T47D (cell line): ENCODE measurements at regions not wholly inside any gene's neighbourhood (a gene's known extent, or its start where the extent isn't known, plus 50 kb on each side); places are given as distances from the start of the nearest gene placed in this dataset.

Experiments used
- DNase-seq, 2 experiments: peaks; one replicate each; pipeline versions ENCODE4 v3.0.0 to v3.0.0-alpha.2; 2011 to 2012; ENCODE audit warnings: low read depth in 1 of 2, low spot score in 1 of 2
- JUND ChIP-seq: IDR thresholded peaks from 2 replicates; pipeline ENCODE4 v1.6.1; 2012; ENCODE audit warnings: low read depth
- in situ Hi-C: cut with HindIII; loops from 2 replicates; pipeline ENCODE4 v1.10.0; 2016; ENCODE audit warnings: low sequenced_read_pairs, low pct_unique_long_range_greater_than_20kb

- TF ChIP-seq JUND, result no peak
- no peak for DNase-seq
- in situ Hi-C loops, result no loop called here
Measured at GRCh38 chr20:10949930-10950783, 276.4 kb upstream of the JAG1 start.

GRCh38 chr20:10951216-10951615, 277.4 kb upstream of the JAG1 start:
- TF ChIP-seq JUND, result no peak
- no peak for DNase-seq
- in situ Hi-C loops, result no loop called here

DNA sequence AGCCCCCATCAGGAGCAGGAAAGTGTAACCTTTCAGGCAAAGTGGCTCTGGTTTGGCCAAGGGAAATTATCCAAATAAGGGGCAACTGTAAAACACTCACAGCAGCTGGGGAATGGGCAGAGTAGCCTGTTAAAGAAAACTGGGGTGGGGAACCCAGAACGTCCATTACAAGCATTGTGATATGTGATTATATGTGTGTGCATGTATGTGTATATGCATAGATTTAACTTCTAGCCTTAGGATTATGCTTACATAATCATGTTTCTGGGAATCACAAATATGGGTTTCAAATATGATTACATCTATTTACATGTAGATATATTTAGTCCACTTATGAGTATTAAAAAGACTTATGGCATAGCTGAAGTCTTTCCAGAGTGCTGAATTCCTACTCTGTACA, 278.1 kb upstream of the JAG1 start:
- TF ChIP-seq JUND, result no peak
- in situ Hi-C loops, result no loop called here
- no peak for DNase-seq

- no peak for TF ChIP-seq JUND
- in situ Hi-C loops, result no loop called here
- DNase-seq, result no peak
Measured at GRCh38 chr20:10953437-10953836, 279.6 kb upstream of the JAG1 start.

- no peak for DNase-seq
- no peak for TF ChIP-seq JUND
- in situ Hi-C loops, result no loop called here
Measured at GRCh38 chr20:10954137-10954840, 280.5 kb upstream of the JAG1 start.

DNA sequence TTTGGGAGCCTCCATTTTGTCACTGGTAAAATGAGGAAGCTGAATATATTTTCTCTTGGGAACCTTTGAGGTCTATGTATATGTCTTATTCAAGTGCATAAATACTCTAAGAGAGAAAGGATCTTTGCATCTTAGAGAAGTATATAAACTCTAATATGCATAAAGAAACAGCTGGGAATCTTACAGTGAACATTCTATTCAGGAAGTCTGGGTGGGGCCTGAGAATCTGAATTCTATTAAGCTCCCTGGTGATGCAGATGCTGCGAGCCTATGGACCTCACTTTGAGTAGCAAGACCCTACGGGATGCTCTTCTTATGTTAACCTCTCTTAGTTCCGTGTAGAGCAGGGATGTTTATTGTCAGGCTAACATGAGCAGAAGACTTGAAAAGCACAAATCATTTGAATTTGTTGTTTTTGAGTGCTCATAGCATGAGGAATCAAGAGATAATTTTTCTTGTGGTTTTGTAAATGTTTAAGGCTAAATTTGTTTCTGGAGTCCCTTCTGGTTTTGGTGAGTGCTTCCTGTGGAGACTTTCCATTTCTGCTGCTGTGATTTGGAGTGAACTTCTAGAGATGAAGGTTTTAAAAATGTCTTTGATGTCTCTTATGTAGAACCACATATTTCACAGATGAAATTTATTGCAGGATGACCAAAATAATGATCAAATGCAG, 281.2 kb upstream of the JAG1 start:
- no peak for DNase-seq
- TF ChIP-seq JUND, result no peak
- in situ Hi-C loops, result no loop called here

DNA sequence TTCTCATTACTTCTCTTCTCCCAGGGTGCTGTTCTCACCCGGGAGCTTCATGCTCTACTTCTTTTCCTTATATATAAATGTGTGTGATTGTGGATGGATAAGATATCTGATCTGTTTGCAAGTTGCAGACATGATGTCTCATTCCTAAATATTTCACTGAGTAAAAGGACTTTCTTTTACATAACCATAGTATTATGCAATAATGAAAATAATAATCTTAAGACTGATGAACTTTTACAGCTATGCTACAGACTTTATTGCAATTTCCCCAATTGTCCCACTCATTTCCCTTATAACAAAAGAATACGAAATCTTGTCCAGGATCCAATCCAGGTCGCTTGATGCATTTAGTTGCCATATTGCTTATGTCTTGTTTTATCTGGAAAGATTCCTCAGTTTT, 284.5 kb upstream of the JAG1 start:
- no peak for DNase-seq
- in situ Hi-C loops, result no loop called here
- no peak for TF ChIP-seq JUND

GRCh38 chr20:10960416-10960815, 286.6 kb upstream of the JAG1 start:
- no peak for TF ChIP-seq JUND
- in situ Hi-C loops, result no loop called here
- no peak for DNase-seq

DNA sequence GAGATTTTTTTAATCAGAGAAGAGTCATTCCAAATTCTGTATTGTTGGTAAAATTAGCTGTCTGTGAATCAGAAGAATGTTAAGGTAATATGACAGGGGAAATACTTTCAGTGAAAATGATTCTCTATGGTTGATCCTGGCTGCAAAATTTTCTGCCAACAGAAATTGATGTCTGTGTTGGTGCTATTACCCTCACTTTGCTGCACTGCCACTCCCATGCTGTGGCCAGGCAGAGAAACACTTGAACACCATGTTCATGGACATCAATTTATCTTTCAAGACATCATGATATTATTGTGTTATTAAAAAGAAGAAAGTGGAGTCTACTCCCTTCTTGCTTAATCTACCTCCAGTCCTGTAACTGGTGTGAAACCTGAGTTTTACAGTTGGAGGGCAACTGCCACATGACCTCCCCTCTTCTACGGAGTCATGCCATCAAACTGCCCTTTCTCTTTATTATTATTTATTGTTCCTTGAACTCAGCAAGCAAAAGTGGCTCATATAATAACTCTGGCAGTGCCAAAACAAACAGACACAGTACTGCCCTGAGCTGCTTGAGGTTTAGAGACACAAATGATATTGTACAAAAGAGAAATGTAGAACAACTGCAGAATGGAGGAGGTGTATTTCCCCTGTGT, 288.0 kb upstream of the JAG1 start:
- no peak for TF ChIP-seq JUND
- in situ Hi-C loops, result no loop called here
- DNase-seq, result peak in 1 of 2 experiments; percentile 14

DNA sequence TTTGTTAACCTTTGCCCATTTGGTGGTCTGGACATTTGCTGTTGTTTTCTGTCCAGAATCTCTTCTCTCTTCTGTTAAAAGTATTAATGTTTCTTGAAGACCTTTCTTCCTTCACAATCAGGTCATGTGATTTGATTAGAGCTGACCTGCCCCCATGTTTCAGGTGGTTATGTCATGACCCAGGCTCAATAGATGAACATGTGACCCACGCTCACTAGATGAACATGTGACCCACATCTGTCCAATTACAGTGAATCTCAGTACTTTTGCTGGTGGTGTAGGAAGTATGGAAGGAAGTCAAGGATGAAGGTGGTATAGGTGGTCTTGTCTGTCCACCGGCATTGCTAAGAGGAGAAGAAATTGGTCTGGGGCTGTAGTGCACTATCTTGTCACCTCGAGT, 289.1 kb upstream of the JAG1 start:
- TF ChIP-seq JUND, result no peak
- in situ Hi-C loops, result no loop called here
- no peak for DNase-seq

DNA sequence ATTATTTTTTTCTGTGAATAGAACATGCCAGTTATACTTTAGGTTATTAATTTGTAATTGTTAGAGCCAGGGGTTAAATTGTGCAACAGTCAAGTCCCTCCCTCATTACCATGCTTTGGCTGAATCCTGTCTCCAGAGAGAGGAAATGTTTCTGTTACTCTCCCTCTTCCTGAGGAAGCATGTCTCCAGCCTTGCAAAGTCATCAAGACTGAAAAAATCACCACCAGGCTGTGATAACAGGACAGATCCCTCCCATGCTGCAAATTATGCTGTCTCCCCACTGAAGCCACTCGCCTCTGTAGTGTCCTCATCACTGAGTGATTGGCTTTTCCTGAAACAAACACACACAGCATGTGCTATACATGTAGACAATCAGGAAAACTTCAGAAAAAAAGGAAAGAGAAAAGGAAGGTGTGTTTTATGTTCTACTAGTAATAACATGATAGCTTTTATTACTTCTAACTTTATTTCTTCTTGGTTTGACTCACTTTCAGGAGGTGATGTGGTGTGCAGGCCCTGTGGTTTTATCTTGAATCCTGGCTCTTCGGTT, 290.0 kb upstream of the JAG1 start:
- DNase-seq, result no peak
- in situ Hi-C loops, result no loop called here
- TF ChIP-seq JUND, result no peak

DNA sequence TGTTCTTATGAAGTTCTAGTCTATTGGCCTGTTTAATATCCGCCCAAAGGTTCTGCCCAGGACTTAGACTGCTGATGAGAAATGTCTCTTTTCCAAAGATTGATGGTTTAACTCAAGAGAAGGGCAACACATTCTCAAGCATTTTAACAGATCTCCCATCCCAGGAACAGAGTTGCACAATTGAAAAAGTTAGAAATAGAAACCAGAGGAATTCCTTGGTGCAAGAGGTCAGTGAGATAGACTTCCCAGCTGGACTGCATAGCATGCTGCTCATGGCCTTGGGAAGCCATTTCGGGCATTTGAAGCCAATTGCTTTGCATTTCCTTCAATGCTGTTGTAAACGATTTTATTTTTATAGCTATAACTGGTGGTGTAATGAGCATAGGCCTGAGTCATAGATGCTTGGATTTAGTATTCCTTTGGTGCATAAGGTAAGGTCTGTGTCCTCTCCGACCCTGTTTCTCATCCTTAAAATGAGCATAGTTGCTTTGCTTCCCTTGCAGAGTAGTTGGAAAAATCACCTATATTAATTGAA, 292.2 kb upstream of the JAG1 start:
- no peak for DNase-seq
- TF ChIP-seq JUND, result no peak
- in situ Hi-C loops, result no loop called here
